BE2C (cell line): ENCODE measurements at regions not wholly inside any gene's neighbourhood (a gene's known extent, or its start where the extent isn't known, plus 50 kb on each side); places are given as distances from the start of the nearest gene placed in this dataset.

Experiments
- DNase-seq: peaks from one replicate; pipeline ENCODE4 v3.0.0-alpha.2; 2020
- H3K27me3 ChIP-seq: fragments of 250-450 bp; sonication (Bioruptor Pico); 2 replicates; pipeline ENCODE4 v1.5.1; 2020; ENCODE audit warnings: mild to moderate bottlenecking
- H3K36me3 ChIP-seq: fragments of 250-450 bp; sonication (Bioruptor Pico); 2 replicates; pipeline ENCODE4 v1.5.1; 2020; ENCODE audit warnings: mild to moderate bottlenecking
- H3K4me1 ChIP-seq: fragments of 250-450 bp; sonication (Bioruptor Pico); 2 replicates; pipeline ENCODE4 v1.5.1; 2020
- H3K4me3 ChIP-seq: 2 replicates; pipeline ENCODE4 v1.5.1; 2011; ENCODE audit warnings: low read depth, low read length
- H3K9me3 ChIP-seq: fragments of 250-450 bp; sonication (Bioruptor Pico); 2 replicates; pipeline ENCODE4 v1.5.1; 2020
- CTCF ChIP-seq: IDR thresholded peaks from 2 replicates; pipeline ENCODE4 v1.5.1; 2012; ENCODE audit warnings: mild to moderate bottlenecking, low read depth, low read length

GRCh38 chr2:175359710-175360109 is 178.2 kb upstream of the ATP5MC3 start:
- Histone ChIP-seq H3K4me3 (no peak overlapping the region), H3K27me3 (no peaks in the 10 kb centered on the region), H3K36me3 (no peaks in the 10 kb centered on the region), H3K9me3 (no peaks in the 10 kb centered on the region), H3K4me1 (no peaks in the 10 kb centered on the region)
- no peak for DNase-seq
- TF ChIP-seq CTCF, result no peak

GRCh38 chr2:175356901-175357300 is 175.4 kb upstream of the ATP5MC3 start:
- H3K36me3 ChIP-seq, result no peaks in the 10 kb centered on the region
- H3K4me3 ChIP-seq, result no peak overlapping the region
- H3K4me1 ChIP-seq, result no peaks in the 10 kb centered on the region
- H3K9me3 ChIP-seq, result no peaks in the 10 kb centered on the region
- no peak for DNase-seq
- TF ChIP-seq CTCF, result no peak
- H3K27me3 ChIP-seq, result no peaks in the 10 kb centered on the region

GRCh38 chr2:175355246-175355645 is 173.7 kb upstream of the ATP5MC3 start:
- Histone ChIP-seq H3K36me3 (no peaks in the 10 kb centered on the region), H3K27me3 (no peaks in the 10 kb centered on the region), H3K4me3 (no peak overlapping the region), H3K9me3 (no peaks in the 10 kb centered on the region), H3K4me1 (no peaks in the 10 kb centered on the region)
- DNase-seq, result no peak
- no peak for TF ChIP-seq CTCF

- TF ChIP-seq CTCF, result no peak
- Histone ChIP-seq H3K4me3 (no peak overlapping the region), H3K4me1 (no peaks in the 10 kb centered on the region), H3K9me3 (no peaks in the 10 kb centered on the region), H3K27me3 (no peaks in the 10 kb centered on the region), H3K36me3 (no peaks in the 10 kb centered on the region)
- no peak for DNase-seq
Measured at GRCh38 chr2:175353275-175353674, 171.8 kb upstream of the ATP5MC3 start.

GRCh38 chr2:175351512-175351911 is 170.0 kb upstream of the ATP5MC3 start:
- H3K36me3 ChIP-seq, result no peaks in the 10 kb centered on the region
- H3K27me3 ChIP-seq, result no peaks in the 10 kb centered on the region
- no peaks in the 10 kb centered on the region for H3K9me3 ChIP-seq
- H3K4me3 ChIP-seq, result no peak overlapping the region
- DNase-seq, result no peak
- H3K4me1 ChIP-seq, result no peaks in the 10 kb centered on the region
- no peak for TF ChIP-seq CTCF

GRCh38 chr2:175350105-175350504 is 168.6 kb upstream of the ATP5MC3 start:
- no peak for TF ChIP-seq CTCF
- no peaks in the 10 kb centered on the region for H3K4me1 ChIP-seq
- H3K4me3 ChIP-seq, result no peak overlapping the region
- no peaks in the 10 kb centered on the region for H3K36me3 ChIP-seq
- H3K27me3 ChIP-seq, result no peaks in the 10 kb centered on the region
- no peak for DNase-seq
- no peaks in the 10 kb centered on the region for H3K9me3 ChIP-seq
